H1 (cell line): ENCODE measurements at regions not wholly inside any gene's neighbourhood (a gene's known extent, or its start where the extent isn't known, plus 50 kb on each side); places are given as distances from the start of the nearest gene placed in this dataset.

Experiments used
- CTCF ChIA-PET: fragments of 300-600 bp; sonication (Branson Sonifier 250); formaldehyde crosslinking; loops from one replicate; lab custom pipeline; 2021; ENCODE audit not compliant: partially characterized antibody; lab: Charles Lee
- POLR2A ChIA-PET: fragments of 300-600 bp; sonication (Branson Sonifier 250); formaldehyde crosslinking; loops from one replicate; lab custom pipeline; 2021; ENCODE audit warnings: inconsistent platforms; ENCODE audit not compliant: partially characterized antibody; lab: Charles Lee
- DNase-seq, 2 experiments: peaks; one replicate each; pipeline versions ENCODE4 v3.0.0 to v3.0.0-alpha.2; 2010 to 2022; ENCODE audit warnings: low spot score in 2 of 2, low read depth in 1 of 2, mixed read lengths in 1 of 2
- FAIRE-seq: peaks from 2 replicates; lab custom pipeline; 2011; peaks lifted over from hg19 to GRCh38; lab: Jason Lieb, UNC
- H2AFZ ChIP-seq: 2 replicates; pipeline ENCODE4 v1.8.1; 2012; ENCODE audit warnings: low read length, inconsistent platforms
- H2AK5ac ChIP-seq: 2 replicates; pipeline ENCODE4 v1.6.1; 2013; ENCODE audit warnings: low read depth, low read length
- H2BK120ac ChIP-seq: replicated peaks from 2 replicates; pipeline ENCODE3; 2013; ENCODE audit warnings: low read depth, low read length, inconsistent platforms
- H2BK12ac ChIP-seq: 2 replicates; pipeline ENCODE4 v1.6.1; 2013; ENCODE audit warnings: low read depth, low read length
- H2BK15ac ChIP-seq: 2 replicates; pipeline ENCODE4 v1.6.1; 2013; ENCODE audit warnings: low read length
- H2BK20ac ChIP-seq: 2 replicates; pipeline ENCODE4 v1.6.1; 2013; ENCODE audit warnings: low read length
- H2BK5ac ChIP-seq: 2 replicates; pipeline ENCODE4 v1.6.1; 2013; ENCODE audit warnings: low read depth, low read length
- H3K14ac ChIP-seq: 2 replicates; pipeline ENCODE4 v1.6.1; 2013; ENCODE audit warnings: inconsistent platforms; ENCODE audit not compliant: insufficient read length
- H3K18ac ChIP-seq: 2 replicates; pipeline ENCODE4 v1.6.1; 2013; ENCODE audit warnings: low read length; ENCODE audit errors: extremely low read depth
- H3K23ac ChIP-seq: 2 replicates; pipeline ENCODE4 v1.6.1; 2013; ENCODE audit warnings: inconsistent platforms; ENCODE audit not compliant: insufficient read length
- H3K23me2 ChIP-seq: 2 replicates; pipeline ENCODE4 v1.6.1; 2013; ENCODE audit warnings: low read depth, low read length
- H3K27ac ChIP-seq: 2 replicates; pipeline ENCODE4 v1.6.1; 2011; ENCODE audit warnings: low read depth, low read length, inconsistent platforms
- H3K27me3 ChIP-seq, 4 experiments: replicated peaks in 1 of 4; 1 replicate in 1 of 4; 2 replicates in 3 of 4; pipeline versions ENCODE4 v1.6.1 to v1.8.1; 2011 to 2013; ENCODE audit warnings: low read length in 3 of 4, mild to moderate bottlenecking in 3 of 4, inconsistent platforms in 2 of 4, mixed read lengths in 2 of 4, moderate library complexity in 1 of 4; ENCODE audit not compliant: control insufficient read depth in 3 of 4, insufficient read depth in 3 of 4; ENCODE audit errors: extremely low read depth in 1 of 4
- H3K36me3 ChIP-seq, 4 experiments: 2 replicates each; pipeline versions ENCODE4 v1.6.1 to v1.8.1; 2011 to 2013; ENCODE audit warnings: mild to moderate bottlenecking in 4 of 4, low read length in 3 of 4, moderate library complexity in 2 of 4, control low read depth in 1 of 4, inconsistent platforms in 1 of 4; ENCODE audit not compliant: insufficient read depth in 4 of 4, control insufficient read depth in 2 of 4
- H3K4ac ChIP-seq: replicated peaks from 2 replicates; pipeline ENCODE3; 2013; ENCODE audit warnings: low read length, low read depth, mixed read lengths, inconsistent platforms; ENCODE audit not compliant: insufficient read length
- H3K4me1 ChIP-seq, 4 experiments: replicated peaks in 1 of 4; 1 replicate in 1 of 4; 2 replicates in 3 of 4; pipeline versions ENCODE4 v1.6.1 to v1.8.1; 2011 to 2013; ENCODE audit warnings: low read length in 3 of 4, inconsistent platforms in 2 of 4, mixed read lengths in 1 of 4; ENCODE audit not compliant: insufficient read depth in 4 of 4, control insufficient read depth in 3 of 4
- H3K4me2 ChIP-seq, 2 experiments: 2 replicates each; pipeline versions ENCODE4 v1.6.1 to v1.8.1; 2011 to 2013; ENCODE audit warnings: low read depth in 2 of 2, low read length in 2 of 2, control low read depth in 1 of 2, inconsistent platforms in 1 of 2, mild to moderate bottlenecking in 1 of 2; ENCODE audit not compliant: insufficient read depth in 1 of 2
- H3K4me3 ChIP-seq, 4 experiments: fragments of 200-600, 300-600 bp in 1 of 4; sonication (generic), shearing (Covaris generic), sonication (Bioruptor Twin) in 1 of 4; 2 replicates each; pipeline versions ENCODE4 v1.5.1 to v1.8.1; 2011 to 2016; ENCODE audit warnings: low read length in 4 of 4, low read depth in 3 of 4, control low read depth in 2 of 4, inconsistent platforms in 2 of 4, mild to moderate bottlenecking in 2 of 4, mixed read lengths in 1 of 4, moderate library complexity in 1 of 4; ENCODE audit not compliant: insufficient read depth in 2 of 4; ENCODE audit errors: extremely low read depth in 1 of 4
- H3K56ac ChIP-seq: replicated peaks from 2 replicates; pipeline ENCODE3; 2013; ENCODE audit warnings: low read depth, mild to moderate bottlenecking, mixed read lengths, low read length, inconsistent platforms; ENCODE audit not compliant: insufficient read length
- H3K79me1 ChIP-seq: 2 replicates; pipeline ENCODE4 v1.6.1; 2013; ENCODE audit warnings: low read depth, low read length, control low read depth
- H3K79me2 ChIP-seq, 2 experiments: 2 replicates each; pipeline versions ENCODE4 v1.6.1 to v1.8.1; 2012 to 2013; ENCODE audit warnings: low read length in 2 of 2, mild to moderate bottlenecking in 2 of 2, inconsistent platforms in 1 of 2; ENCODE audit not compliant: insufficient read depth in 2 of 2, control insufficient read depth in 1 of 2
- H3K9ac ChIP-seq, 4 experiments: replicated peaks in 1 of 4; 1 replicate in 1 of 4; 2 replicates in 3 of 4; pipeline versions ENCODE4 v1.6.1 to v1.8.1; 2011 to 2013; ENCODE audit warnings: low read depth in 3 of 4, low read length in 3 of 4, control low read depth in 2 of 4, mild to moderate bottlenecking in 2 of 4, moderate library complexity in 2 of 4, inconsistent platforms in 1 of 4; ENCODE audit errors: extremely low read depth in 1 of 4
- H3K9me3 ChIP-seq, 2 experiments: 2 replicates each; pipeline versions ENCODE4 v1.6.1 to v1.8.1; 2012 to 2013; ENCODE audit warnings: mild to moderate bottlenecking in 2 of 2, moderate library complexity in 2 of 2, control low read depth in 1 of 2, inconsistent platforms in 1 of 2, low read depth in 1 of 2, low read length in 1 of 2, mixed read lengths in 1 of 2; ENCODE audit not compliant: insufficient read depth in 2 of 2
- H4K20me1 ChIP-seq, 2 experiments: replicated peaks in 1 of 2; 2 replicates each; pipeline versions ENCODE3 to v1.8.1; 2011 to 2013; ENCODE audit warnings: inconsistent platforms in 2 of 2, low read length in 2 of 2, mild to moderate bottlenecking in 1 of 2; ENCODE audit not compliant: insufficient read depth in 2 of 2, control insufficient read depth in 1 of 2
- H4K5ac ChIP-seq: 2 replicates; pipeline ENCODE4 v1.6.1; 2013; ENCODE audit warnings: low read length, low read depth, mixed read lengths, inconsistent platforms; ENCODE audit not compliant: insufficient read length
- H4K8ac ChIP-seq: 2 replicates; pipeline ENCODE4 v1.8.0; 2013; ENCODE audit warnings: mild to moderate bottlenecking, moderate library complexity, low read length, inconsistent platforms; ENCODE audit not compliant: insufficient read depth; ENCODE audit errors: extremely low read depth
- H4K91ac ChIP-seq: replicated peaks from 2 replicates; pipeline ENCODE3; 2013; ENCODE audit warnings: low read length, mixed read lengths, inconsistent platforms; ENCODE audit not compliant: insufficient read length
- ATF2 ChIP-seq: IDR thresholded peaks from 2 replicates; pipeline ENCODE4 v1.6.1; 2012; ENCODE audit warnings: low read length, inconsistent platforms
- BCL11A ChIP-seq, 2 experiments: IDR thresholded peaks; one replicate each; pipeline ENCODE4 v1.6.1; 2011; ENCODE audit warnings: low read depth in 2 of 2, low read length in 2 of 2, mild to moderate bottlenecking in 2 of 2
- CHD2 ChIP-seq: IDR thresholded peaks from 2 replicates; pipeline ENCODE4 v1.6.1; 2012; ENCODE audit warnings: low read length, improper control_type of control experiment
- EZH2 ChIP-seq: fragments of 200-600 bp; sonication (generic); IDR thresholded peaks from 2 replicates; pipeline ENCODE4 v1.7.1; 2012; ENCODE audit warnings: low read depth, mild to moderate bottlenecking, moderate library complexity, low read length, inconsistent platforms; ENCODE audit not compliant: severe bottlenecking
- FOSL1 ChIP-seq: IDR thresholded peaks from 2 replicates; pipeline ENCODE4 v1.6.1; 2011; ENCODE audit warnings: mild to moderate bottlenecking, low read depth, low read length, moderate library complexity; ENCODE audit not compliant: insufficient read depth
- HDAC6 ChIP-seq: IDR thresholded peaks from one replicate; pipeline ENCODE4 v1.7.1; 2012; ENCODE audit warnings: low read depth, mild to moderate bottlenecking, inconsistent platforms, low read length, moderate library complexity
- KDM1A ChIP-seq: fragments of 200-600, 300-600 bp; sonication (generic); IDR thresholded peaks from 2 replicates; pipeline ENCODE4 v1.7.1; 2016; ENCODE audit warnings: mild to moderate bottlenecking, low read length, borderline replicate concordance
- SIRT6 ChIP-seq: IDR thresholded peaks from one replicate; pipeline ENCODE4 v1.7.1; 2012; ENCODE audit warnings: low read length, inconsistent platforms
- SIX5 ChIP-seq: IDR thresholded peaks from 2 replicates; pipeline ENCODE4 v1.6.1; 2011; ENCODE audit warnings: mild to moderate bottlenecking, low read depth, low read length
- SP1 ChIP-seq: IDR thresholded peaks from 2 replicates; pipeline ENCODE4 v1.6.1; 2011; ENCODE audit warnings: low read depth, low read length
- SP2 ChIP-seq: IDR thresholded peaks from 2 replicates; pipeline ENCODE4 v1.6.1; 2012; ENCODE audit warnings: mild to moderate bottlenecking, low read length, inconsistent platforms
- SUZ12 ChIP-seq: fragments of 200-600 bp; sonication (generic); IDR thresholded peaks from 2 replicates; pipeline ENCODE4 v1.6.1; 2012; ENCODE audit warnings: mild to moderate bottlenecking, inconsistent platforms, low read length, moderate library complexity, mixed read lengths
- TAF1 ChIP-seq: IDR thresholded peaks from 2 replicates; pipeline ENCODE4 v1.6.1; 2011; ENCODE audit warnings: mild to moderate bottlenecking, low read depth, low read length
- ZNF274 ChIP-seq: IDR thresholded peaks from 2 replicates; pipeline ENCODE4 v1.7.0; 2012; ENCODE audit warnings: low read length, borderline replicate concordance; ENCODE audit errors: extremely low read depth
- WGBS, 2 experiments: shearing (Covaris generic) in 1 of 2; methylation state at CpG; one replicate each; pipeline versions ENCODE4 v1.1.6 to v1.1.7; 2013 to 2015; ENCODE audit warnings: low lambda C conversion rate in 2 of 2, mixed read lengths in 2 of 2, inconsistent platforms in 1 of 2, low coverage in 1 of 2, missing lambda C conversion rate in 1 of 2; ENCODE audit not compliant: insufficient replicate concordance in 2 of 2, insufficient coverage in 1 of 2, insufficient read length in 1 of 2; ENCODE audit errors: extremely low coverage in 1 of 2, missing lambda C conversion rate in 1 of 2; 5-methylcytosine and 5-hydroxymethylcytosine counted together

- Histone ChIP-seq H4K20me1 (no peaks in the 10 kb centered on the region), H3K27ac (no peak overlapping the region), H3K79me2 (no peaks in the 10 kb centered on the region), H3K14ac (no peak overlapping the region), H3K23ac (no peak overlapping the region), H3K23me2 (no peaks in the 10 kb centered on the region), H3K4me2 (no peak overlapping the region), H3K4me3 (no peak overlapping the region), H3K9ac (no peak overlapping the region), H2AK5ac (no peak overlapping the region), H2BK15ac (no peak overlapping the region), H2BK20ac (no peak overlapping the region), H2BK5ac (no peak overlapping the region), H3K9me3 (no peaks in the 10 kb centered on the region), H2AFZ (no peak overlapping the region), H2BK120ac (no peak overlapping the region), H4K5ac (no peak overlapping the region), H3K56ac (no peak overlapping the region), H3K27me3 (0 out of 7 replicates have a peak, but pooled peaks cover 0 to 2% (median 0%) of the 10 kb centered on the region in 4 experiments), H3K79me1 (no peaks in the 10 kb centered on the region), H3K4ac (no peak overlapping the region), H4K8ac (no peak overlapping the region), H2BK12ac (no peak overlapping the region), H3K18ac (no peak overlapping the region), H3K4me1 (peaks cover 0 to 2% (median 0%) of the 10 kb centered on the region in 4 experiments; a peak in 1 of 7 replicates), H4K91ac (no peak overlapping the region), H3K36me3 (no peaks in the 10 kb centered on the region)
- no peak for FAIRE-seq
- ChIA-PET CTCF (interaction anchor here (1.0 to 2.0 kb wide), 2 partner anchors 8 to 251 kb away, joined by 3 to 5 read pairs; no protein-coding TSS in a partner anchor), POLR2A (no interaction called here)
- no peak for DNase-seq
- WGBS, 2 experiments: 93% methylated on average over 5 of the region's 5 CpGs; no CpG with 5 or more reads in 1 of the 2 experiments
- no peak for TF ChIP-seq SIRT6
- TF ChIP-seq CHD2: no peak
- TF ChIP-seq EZH2: no peak
- no peak for TF ChIP-seq KDM1A
- TF ChIP-seq HDAC6: no peak
- no peak for TF ChIP-seq SP1
- TF ChIP-seq TAF1: no peak
- no peak for TF ChIP-seq FOSL1
- TF ChIP-seq SP2: no peak
- no peak for TF ChIP-seq SUZ12
- no peak for TF ChIP-seq ATF2
- no peak for TF ChIP-seq SIX5
- TF ChIP-seq BCL11A (IDR thresholded peaks at IDR 0.05; ENCODE audit: low read depth in 2 of 2, low read length in 2 of 2): no peak
- TF ChIP-seq ZNF274: no peak
These were observed 123.2 kb downstream of the MAB21L3 start for GRCh38 chr1:116234429-116234828.
